Stimulated activated CD4-positive, alpha-beta T cell treated with anti-CD3 and anti-CD28 coated beads, Interleukin-12 subunit alpha, Interleukin-12 subunit beta, amount 100 ng/mL, for 24 hours (primary cell): ENCODE measurements at regions not wholly inside any gene's neighbourhood (a gene's known extent, or its start where the extent isn't known, plus 50 kb on each side); places are given as distances from the start of the nearest gene placed in this dataset.
"Not testable (repeated sequence)": the region's sequence is repeated elsewhere in the genome, so short reads cannot be mapped to it uniquely, and the experiment has no call there.

Experiments used
- DNase-seq, 2 experiments: peaks; one replicate each; pipeline ENCODE4 v3.0.0-alpha.2; 2020; ENCODE audit warnings: low read depth in 2 of 2

DNA sequence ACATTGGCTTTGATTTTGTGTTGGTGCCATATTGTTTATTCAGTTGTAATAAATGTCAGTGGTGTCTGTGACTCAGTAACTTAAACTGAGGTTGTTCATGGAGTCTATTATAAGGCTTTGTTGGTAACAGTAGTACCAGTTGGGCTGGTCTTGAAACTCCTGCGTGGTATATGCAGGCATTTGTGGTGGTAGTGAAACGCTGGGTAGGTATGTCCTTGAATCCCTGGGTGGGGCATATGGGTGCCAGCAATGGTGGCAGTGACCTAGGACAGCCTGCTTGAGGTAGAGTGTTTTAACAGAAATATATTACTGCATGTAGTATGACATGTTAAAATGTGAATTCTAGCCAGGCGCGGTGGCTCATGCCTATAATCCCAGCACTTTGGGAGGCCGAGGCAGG lies 1058.5 kb upstream of the SEMA6A start:
- DNase-seq, result no peak

DNA sequence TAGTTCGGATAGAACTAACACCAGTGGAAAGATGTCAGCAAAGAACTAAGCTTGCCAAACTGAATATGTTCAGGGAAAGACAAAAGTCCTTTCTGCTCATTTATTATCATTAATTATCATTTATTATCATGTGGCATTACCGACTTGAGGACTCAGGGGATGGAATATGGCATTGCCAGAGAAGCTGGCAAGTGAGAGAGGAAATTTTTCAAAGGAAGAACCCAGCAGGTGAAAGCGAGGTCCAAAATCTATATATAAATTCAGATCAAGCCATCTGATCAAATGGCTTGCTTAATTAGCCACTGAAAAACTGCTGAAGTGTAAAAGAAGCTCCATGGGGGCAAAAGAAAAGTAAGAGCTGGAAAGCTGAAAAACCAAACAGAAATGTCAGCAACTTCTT lies 1049.6 kb upstream of the SEMA6A start:
- no peak for DNase-seq

GRCh38 chr5:117623042-117623805 lies 1048.6 kb upstream of the SEMA6A start:
- no peak for DNase-seq

DNA sequence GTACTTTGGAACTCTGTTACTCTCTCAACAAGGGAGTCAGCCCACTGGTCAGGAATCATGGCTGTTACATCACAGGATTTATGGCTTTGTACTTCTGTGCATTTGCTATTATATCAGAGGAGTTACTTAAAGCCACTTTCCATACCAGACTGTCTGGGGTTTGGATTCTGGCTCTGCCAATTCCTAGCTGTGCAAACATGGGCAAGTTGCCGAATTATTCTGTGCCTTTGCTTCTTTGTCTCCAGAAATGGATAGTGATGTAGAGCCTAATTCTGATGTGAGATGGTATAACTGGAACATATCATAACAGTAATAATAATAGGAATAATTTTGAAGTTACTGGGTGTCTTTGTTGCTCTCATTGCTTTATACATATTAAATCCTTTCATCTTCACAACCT lies 1047.3 kb upstream of the SEMA6A start:
- no peak for DNase-seq

GRCh38 chr5:117615226-117615625 lies 1040.6 kb upstream of the SEMA6A start:
- DNase-seq, result no peak

- no peak for DNase-seq
Measured at GRCh38 chr5:117614408-117614807, 1039.8 kb upstream of the SEMA6A start.

DNA sequence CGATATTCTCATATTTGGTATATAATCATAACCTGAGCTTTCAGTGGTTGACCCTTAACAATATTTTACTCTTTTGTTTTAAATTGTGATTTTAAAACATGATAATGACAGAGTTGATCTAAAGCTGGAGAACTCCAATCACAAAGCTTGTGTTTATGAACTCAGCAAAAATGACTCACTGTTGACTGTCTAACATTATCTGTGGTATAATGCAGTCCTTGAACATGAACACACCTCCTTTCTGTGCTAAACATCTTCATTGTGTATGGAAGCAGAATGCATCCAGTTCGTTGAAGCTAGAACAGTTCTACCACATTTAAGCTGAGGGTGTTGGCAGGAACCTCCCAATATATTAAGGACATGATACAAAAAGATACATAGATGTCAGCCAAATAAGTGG lies 1030.2 kb upstream of the SEMA6A start:
- DNase-seq, result no peak

DNA sequence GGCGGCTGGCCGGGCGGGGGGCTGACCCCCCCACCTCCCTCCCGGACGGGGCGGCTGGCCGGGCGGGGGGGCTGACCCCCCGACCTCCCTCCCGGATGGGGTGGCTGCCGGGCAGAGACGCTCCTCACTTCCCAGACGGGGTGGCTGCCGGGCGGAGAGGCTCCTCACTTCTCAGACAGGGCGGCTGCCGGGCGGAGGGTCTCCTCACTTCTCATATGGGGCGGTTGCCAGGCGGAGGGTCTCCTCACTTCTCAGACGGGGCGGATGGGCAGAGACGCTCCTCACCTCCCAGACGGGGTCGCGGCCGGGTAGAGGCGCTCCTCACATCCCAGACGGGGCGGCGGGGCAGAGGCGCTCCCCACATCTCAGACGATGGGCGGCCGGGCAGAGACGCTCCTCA lies 1025.2 kb upstream of the SEMA6A start:
- DNase-seq, result not testable (repeated sequence)

DNA sequence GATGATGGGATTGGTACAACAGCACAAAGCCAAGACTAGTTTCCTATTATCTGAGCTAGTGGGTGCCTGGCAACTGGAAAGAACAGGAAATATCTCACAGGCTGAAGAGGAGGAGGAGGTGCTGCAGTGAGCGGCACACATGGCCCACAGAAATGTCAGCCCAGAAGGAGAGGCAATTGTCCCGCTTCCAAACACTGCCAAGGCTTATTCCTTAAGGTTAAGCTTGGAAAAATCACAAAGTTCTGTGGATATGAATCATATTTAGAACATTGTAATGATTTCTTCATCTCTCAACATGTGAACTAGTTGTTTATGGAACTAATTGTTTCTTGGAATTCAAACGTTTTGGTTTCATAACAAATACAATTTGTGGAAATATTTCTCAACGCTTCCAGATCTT lies 1019.5 kb upstream of the SEMA6A start:
- DNase-seq, result no peak

GRCh38 chr5:117590944-117591343 lies 1016.3 kb upstream of the SEMA6A start:
- DNase-seq, result no peak

DNA sequence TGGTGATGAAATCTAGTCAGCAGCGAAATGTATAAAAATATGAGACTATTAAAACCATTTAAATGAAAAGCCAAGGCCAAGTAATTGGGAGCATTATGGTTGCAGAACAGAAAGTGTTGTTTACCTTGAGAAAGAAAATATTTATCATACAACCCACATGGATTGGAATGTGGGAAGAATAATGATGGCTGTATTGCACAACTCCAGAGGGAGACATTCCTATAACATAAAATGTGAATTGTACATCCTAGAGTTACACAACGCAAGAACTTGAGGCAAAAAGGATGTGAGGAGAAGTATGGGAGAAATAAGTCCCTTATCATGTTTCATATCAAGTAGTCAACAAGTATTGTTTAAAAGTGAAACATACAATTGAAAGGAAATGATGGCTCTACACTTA lies 1014.0 kb upstream of the SEMA6A start:
- no peak for DNase-seq

DNA sequence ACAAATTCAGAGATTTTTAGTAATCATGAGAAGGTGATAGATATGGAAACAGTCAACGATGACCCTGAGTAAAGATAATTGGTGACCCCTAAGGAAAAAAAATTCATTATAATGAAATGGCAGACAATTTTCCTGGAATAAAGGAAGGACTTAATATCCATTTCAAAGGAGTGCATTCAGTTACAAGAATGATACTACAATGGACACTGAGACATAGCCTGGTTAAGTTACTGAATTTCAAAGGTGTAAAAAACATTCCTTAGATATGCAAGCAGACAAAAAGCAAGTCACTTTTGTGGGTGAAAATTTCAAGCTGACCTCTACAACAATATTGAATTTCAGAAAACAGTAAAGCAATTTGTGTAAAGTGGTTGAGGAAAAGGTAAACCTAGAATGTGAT lies 1012.5 kb upstream of the SEMA6A start:
- no peak for DNase-seq

DNA sequence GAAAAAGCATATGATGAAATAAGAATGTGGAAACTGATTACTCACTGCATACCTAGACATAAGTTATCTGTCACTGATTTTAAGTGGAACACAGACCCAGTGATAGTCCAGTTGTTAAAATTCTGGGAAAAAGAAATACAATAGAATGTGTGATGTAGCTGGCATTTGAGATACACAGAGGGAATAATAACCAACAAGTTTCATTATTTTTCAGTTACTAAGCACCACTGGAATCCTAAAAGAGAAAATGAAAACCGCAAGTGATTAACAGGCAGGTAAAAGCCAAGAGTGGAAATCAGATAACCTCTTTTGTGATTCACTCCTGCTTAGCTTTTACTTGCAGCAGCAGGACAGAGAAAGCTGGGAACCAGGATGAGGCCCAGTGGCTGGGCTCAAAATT lies 994.0 kb upstream of the SEMA6A start:
- no peak for DNase-seq

GRCh38 chr5:117568126-117568525 lies 993.5 kb upstream of the SEMA6A start:
- DNase-seq, result no peak

- no peak for DNase-seq
Measured at GRCh38 chr5:117562647-117563046, 988.0 kb upstream of the SEMA6A start.

- no peak for DNase-seq
Measured at GRCh38 chr5:117561531-117561930, 986.9 kb upstream of the SEMA6A start.

DNA sequence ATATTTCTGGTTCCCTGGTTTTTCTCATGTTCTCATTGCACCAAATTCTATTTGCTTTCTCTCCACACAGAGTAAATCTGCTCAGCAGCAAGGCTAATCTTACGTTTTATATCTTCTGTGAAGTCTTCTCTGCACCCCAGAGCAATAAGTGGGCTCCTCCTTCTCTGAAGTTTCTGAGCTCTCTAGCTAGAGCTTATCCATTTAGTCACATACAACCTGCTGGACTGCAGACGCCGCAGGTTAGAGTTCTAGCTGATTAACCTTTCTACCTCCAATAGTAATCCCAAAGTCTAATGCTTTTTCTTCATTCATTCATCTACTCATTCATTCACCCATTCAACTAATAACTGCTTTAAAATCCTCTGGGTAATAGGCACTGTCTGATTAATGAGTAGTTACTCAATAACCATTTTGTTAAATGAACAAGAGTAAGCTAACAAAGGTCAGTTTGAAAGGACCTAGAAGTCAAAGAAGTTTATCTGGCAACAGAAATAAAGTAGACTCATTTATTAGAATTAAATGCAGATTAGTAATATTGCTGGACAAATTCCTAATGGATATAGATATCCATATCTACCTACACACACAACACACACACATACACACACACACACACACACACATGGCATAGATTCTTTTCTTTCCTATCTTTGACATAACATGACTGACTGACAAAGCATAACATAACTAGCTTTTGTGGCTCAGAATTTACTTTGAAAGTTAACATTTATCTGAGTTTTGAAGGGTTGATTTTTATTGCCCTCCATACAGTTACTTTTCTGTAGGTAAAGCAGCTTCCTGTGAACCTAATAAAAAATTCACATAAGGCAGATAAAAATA lies 984.6 kb upstream of the SEMA6A start:
- no peak for DNase-seq

GRCh38 chr5:117551236-117551635 lies 976.6 kb upstream of the SEMA6A start:
- DNase-seq, result no peak

- no peak for DNase-seq
Measured at GRCh38 chr5:117547192-117547591, 972.6 kb upstream of the SEMA6A start.

- DNase-seq, result no peak
Measured at GRCh38 chr5:117539692-117540091, 965.1 kb upstream of the SEMA6A start.

GRCh38 chr5:117533792-117534191 lies 959.2 kb upstream of the SEMA6A start:
- no peak for DNase-seq

GRCh38 chr5:117533051-117533670 lies 958.5 kb upstream of the SEMA6A start:
- DNase-seq, result not testable (repeated sequence)
